Adrenal gland (tissue), 9 donors: ENCODE measurements at regions not wholly inside any gene's neighbourhood (a gene's known extent, or its start where the extent isn't known, plus 50 kb on each side); places are given as distances from the start of the nearest gene placed in this dataset.

Experiments used
- DNase-seq, 7 donors: peaks; one replicate each; pipeline ENCODE4 v3.0.0-alpha.2; 2019 to 2020
- H3K27ac ChIP-seq, 5 donors: fragments of 200-600 bp; sonication (generic) in 4 of 5; 1 replicate in 3 of 5; 2 replicates in 2 of 5; pipeline versions ENCODE4 v1.5.1 to v1.8.0; 2016 to 2020; ENCODE audit warnings: mild to moderate bottlenecking in 1 of 5
- H3K27me3 ChIP-seq: fragments of 200-600 bp; 2 replicates; pipeline ENCODE4 v1.8.0; 2021
- H3K36me3 ChIP-seq, 2 donors: fragments of 200-600 bp; replicated peaks in 1 of 2; 1 replicate in 1 of 2; 2 replicates in 1 of 2; pipeline versions ENCODE4 v1.5.1 to v1.8.0; 2018 to 2022
- H3K4me1 ChIP-seq, 2 donors: fragments of 200-600 bp; replicated peaks in 1 of 2; 1 replicate in 1 of 2; 2 replicates in 1 of 2; pipeline versions ENCODE4 v1.5.1 to v1.8.0; 2018 to 2021
- H3K4me3 ChIP-seq, 4 donors: fragments of 200-600 bp; sonication (generic) in 3 of 4; one replicate each; pipeline ENCODE4 v1.5.1; 2016 to 2018
- H3K9me3 ChIP-seq, 3 donors: fragments of 200-600 bp; sonication (generic) in 1 of 3; replicated peaks in 1 of 3; 1 replicate in 2 of 3; 2 replicates in 1 of 3; pipeline versions ENCODE4 v1.5.1 to v1.8.0; 2016 to 2021
- CTCF ChIP-seq, 6 experiments: fragments of 450-650 bp in 4 of 6; fragments of 200-600 bp in 2 of 6; sonication (generic) in 1 of 6; IDR thresholded peaks; 1 replicate in 5 of 6; 2 replicates in 1 of 6; pipeline versions ENCODE4 v1.5.1 to v1.8.0; 2016 to 2021; ENCODE audit warnings: antibody characterized with exemption in 6 of 6, mild to moderate bottlenecking in 2 of 6, moderate library complexity in 1 of 6
- POLR2A ChIP-seq, 2 donors: fragments of 450-650 bp; IDR thresholded peaks; one replicate each; pipeline ENCODE4 v1.6.1; 2017; ENCODE audit warnings: antibody characterized with exemption in 2 of 2, mild to moderate bottlenecking in 2 of 2, moderate library complexity in 1 of 2
- WGBS, 4 donors: extraction: QIAGEN DNeasy Blood & Tissue Kit in 2 of 4; methylation state at CpG; one replicate each; pipeline versions ENCODE4 v1.1.5 to v1.1.7; 2013 to 2017; 5-methylcytosine and 5-hydroxymethylcytosine counted together
- intact Hi-C, 2 donors: fragments of 100-400 bp; cut with DNase I; formaldehyde crosslinking; loops; one replicate each; pipeline versions ENCODE4 v1.14.1 to v1.15.0; 2022 to 2023
- donor health status: healthy with polysubstance abuse.
- donor health status: Bipolar disorder and iron deficiency.
- donor health status: DM: yes; HTN: yes; CAD: no.
- donor health status: DM: no; HTN: no; CAD: no.
- donor health status: DM: no; HTN: no; CAD: no.

DNA sequence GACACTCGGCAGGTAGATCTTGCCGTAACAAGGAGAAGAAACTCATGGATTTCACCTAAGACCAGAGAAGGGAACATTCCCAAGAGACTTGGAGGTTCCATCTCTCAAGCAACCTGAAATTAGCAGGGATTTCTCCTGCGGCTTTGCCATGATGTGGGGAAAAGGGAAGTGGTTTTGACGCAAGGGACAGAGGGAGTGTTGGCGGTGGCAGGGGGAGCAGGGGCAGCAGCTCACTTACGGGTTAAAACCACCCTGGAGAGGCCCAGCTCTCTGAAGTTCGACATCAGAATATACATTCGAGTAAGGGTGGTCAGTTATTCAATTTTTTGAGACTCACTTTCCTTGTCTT lies 76.1 kb upstream of the POMP start:
- DNase-seq, result no peak
- no peak for TF ChIP-seq CTCF (IDR thresholded peaks at IDR 0.05)
- no peaks in the 10 kb centered on the region for H3K4me1 ChIP-seq
- intact Hi-C loops, result no loop called here
- no peaks in the 10 kb centered on the region for H3K27me3 ChIP-seq
- no peak overlapping the region for H3K27ac ChIP-seq
- no peak overlapping the region for H3K4me3 ChIP-seq
- WGBS, 4 donors, result 63 to 72% (median 66%) methylated on average over 8 of the region's 8 CpGs
- no peaks in the 10 kb centered on the region for H3K36me3 ChIP-seq
- H3K9me3 ChIP-seq, result no peaks in the 10 kb centered on the region

DNA sequence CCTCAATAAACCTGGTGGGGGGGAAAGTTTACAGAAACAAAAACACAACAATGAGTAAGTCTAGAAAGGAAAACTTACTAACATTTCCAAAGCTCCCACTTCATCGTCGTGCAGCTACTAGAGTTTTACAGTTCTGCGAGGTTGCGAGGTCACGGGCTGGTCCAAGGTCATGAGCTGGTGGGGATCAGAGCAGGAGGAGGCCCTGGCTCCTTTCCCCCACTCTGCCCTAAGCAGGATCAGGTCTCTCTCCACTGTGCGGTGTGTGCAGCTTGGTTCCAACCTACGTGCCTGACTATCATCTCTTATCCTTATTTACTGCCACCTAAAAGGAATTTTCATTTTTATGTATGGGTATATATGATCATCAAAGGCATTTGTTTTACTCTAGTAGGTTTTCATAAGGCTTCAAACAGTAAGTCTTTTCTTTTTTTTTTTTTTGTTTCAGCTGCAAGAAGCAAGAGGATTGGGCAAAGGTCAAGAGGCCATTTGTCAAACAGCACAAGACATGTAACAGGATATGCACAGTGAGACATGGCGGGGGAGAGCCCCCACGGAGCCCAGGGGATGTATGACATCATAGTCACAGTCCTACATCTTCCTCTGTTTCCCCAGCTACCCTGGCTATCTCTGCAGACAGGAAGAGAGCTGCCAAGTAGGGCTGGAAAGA lies 76.6 kb upstream of the POMP start:
- WGBS, 4 donors, result 61 to 73% (median 67%) methylated on average over 9 of the region's 9 CpGs
- H3K4me1 ChIP-seq, result no peaks in the 10 kb centered on the region
- TF ChIP-seq POLR2A (IDR thresholded peaks at IDR 0.05) (no peak), CTCF (IDR thresholded peaks at IDR 0.05) (no peak)
- no peaks in the 10 kb centered on the region for H3K27me3 ChIP-seq
- no peaks in the 10 kb centered on the region for H3K9me3 ChIP-seq
- no peak overlapping the region for H3K27ac ChIP-seq
- DNase-seq, result no peak
- H3K4me3 ChIP-seq, result no peak overlapping the region
- no peaks in the 10 kb centered on the region for H3K36me3 ChIP-seq
- intact Hi-C loops, result no loop called here

DNA sequence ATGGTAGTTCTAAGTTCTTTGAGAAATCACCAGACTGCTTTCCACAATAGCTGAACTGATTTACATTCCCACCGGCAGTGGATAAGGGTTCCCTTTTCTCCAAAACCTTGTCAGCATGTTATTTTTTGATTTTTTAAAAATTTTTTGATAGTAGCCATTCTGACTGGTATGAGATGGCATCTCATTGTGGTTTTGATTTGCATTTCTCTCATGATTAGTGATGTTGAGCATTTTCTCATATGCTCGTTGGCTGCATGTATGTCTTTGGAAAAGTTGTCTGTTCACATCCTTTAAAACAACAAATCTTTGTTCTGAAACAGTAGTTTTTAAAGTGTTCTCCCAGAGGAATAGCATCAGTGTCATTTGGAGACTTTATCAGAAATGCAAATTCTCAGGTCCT lies 77.5 kb upstream of the POMP start:
- intact Hi-C loops, result no loop called here
- 87 to 97% (median 92%) methylated on average over 2 of the region's 2 CpGs for WGBS, 4 donors
- no peaks in the 10 kb centered on the region for H3K4me1 ChIP-seq
- TF ChIP-seq CTCF (IDR thresholded peaks at IDR 0.05), result no peak
- no peak for TF ChIP-seq POLR2A (IDR thresholded peaks at IDR 0.05)
- no peaks in the 10 kb centered on the region for H3K27me3 ChIP-seq
- no peak overlapping the region for H3K27ac ChIP-seq
- H3K9me3 ChIP-seq, result no peaks in the 10 kb centered on the region
- no peak overlapping the region for H3K4me3 ChIP-seq
- H3K36me3 ChIP-seq, result no peaks in the 10 kb centered on the region
- DNase-seq, result no peak

DNA sequence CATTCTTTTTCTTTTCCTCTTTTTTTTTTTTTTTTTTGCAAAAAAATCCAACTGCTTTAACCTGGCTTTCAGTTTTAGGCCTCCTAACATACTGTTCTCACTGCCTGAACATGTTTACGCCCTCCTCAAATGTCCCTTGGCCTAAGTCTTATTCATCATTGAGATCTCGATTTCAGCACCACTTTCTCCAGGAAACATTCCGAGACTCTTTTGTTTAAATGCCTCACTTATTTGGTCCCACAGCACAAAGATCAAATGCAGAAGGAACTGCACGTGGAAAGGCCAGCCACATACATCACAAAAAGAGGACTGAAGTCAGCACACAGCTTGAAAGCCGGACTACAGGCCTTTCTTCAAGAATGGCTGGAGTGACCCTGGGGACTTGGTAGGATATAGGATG lies 79.2 kb upstream of the POMP start:
- WGBS, 4 donors, result 75 to 87% (median 82%) methylated on average over 5 of the region's 5 CpGs
- Histone ChIP-seq H3K4me3 (no peak overlapping the region), H3K4me1 (no peaks in the 10 kb centered on the region), H3K9me3 (no peaks in the 10 kb centered on the region), H3K36me3 (no peaks in the 10 kb centered on the region), H3K27ac (no peak overlapping the region), H3K27me3 (no peaks in the 10 kb centered on the region)
- TF ChIP-seq POLR2A (IDR thresholded peaks at IDR 0.05), result no peak
- no peak for TF ChIP-seq CTCF (IDR thresholded peaks at IDR 0.05)
- intact Hi-C loops, result no loop called here
- no peak for DNase-seq
